ENCODE measurements at regions not wholly inside any gene's neighbourhood (a gene's known extent, or its start where the extent isn't known, plus 50 kb on each side); places are given as distances from the start of the nearest gene placed in this dataset.

GRCh38 chr15:95127356-95127755 is 896.0 kb downstream of the MCTP2 start:
- no peaks in the 10 kb centered on the region for H3K27me3 ChIP-seq (ENCODE audit: control insufficient read depth in 1 of 2, insufficient read depth in 2 of 2, low read length in 2 of 2)
- no peak overlapping the region for H2AFZ ChIP-seq (ENCODE audit: low read length)
- H3K4me2 ChIP-seq (ENCODE audit: low read depth, low read length) = no peak overlapping the region
- in situ Hi-C loops (cut with HindIII; ENCODE audit: extremely low pct_ligation_motif_present, low pct_unique_long_range_greater_than_20kb) (no loop called here), intact Hi-C loops (cut with micrococcal nuclease; ENCODE audit: unreplicated experiment) (no loop called here)
- ChIA-PET POLR2A (no interaction called here), CTCF (ENCODE audit: low intra/inter-chr PET ratio, low total read pairs) (no interaction called here)
- TF ChIP-seq SETDB1 (CRISPR knock-in tag; IDR thresholded peaks at IDR 0.05; ENCODE audit: borderline replicate concordance) = no peak
- no peak for TF ChIP-seq E2F5 (CRISPR knock-in tag; conservative IDR thresholded peaks at IDR 0.05)
- TF ChIP-seq ZNF737 (CRISPR knock-in tag; IDR thresholded peaks at IDR 0.05; ENCODE audit: borderline replicate concordance) = no peak
- no peak for TF ChIP-seq STAT6 (CRISPR knock-in tag; IDR thresholded peaks at IDR 0.05; ENCODE audit: borderline replicate concordance)
- TF ChIP-seq ELF1 (CRISPR knock-in tag; IDR thresholded peaks at IDR 0.05) = no peak
- no peaks in the 10 kb centered on the region for H3K4me1 ChIP-seq (ENCODE audit: insufficient read depth, low read length)
- no peak overlapping the region for H3K4me3 ChIP-seq (replicated peaks in 1 of 3; ENCODE audit: insufficient read depth in 1 of 3, low read depth in 2 of 3, low read length in 3 of 3)
- 3% methylated on average over 3 of the region's 3 CpGs for WGBS (ENCODE audit: low lambda C conversion rate)
- no peak overlapping the region for H3K27ac ChIP-seq (ENCODE audit: extremely low read length, insufficient read depth, low read length)
- FAIRE-seq (no peak), ATAC-seq (no peak), DNase-seq (ENCODE audit: low spot score) (no peak)
- peaks cover 84% of the 10 kb centered on the region for H3K9me3 ChIP-seq (ENCODE audit: low read length)
- H3K36me3 ChIP-seq (replicated peaks in 1 of 2; ENCODE audit: control insufficient read depth in 1 of 2, insufficient read depth in 2 of 2, low read length in 2 of 2) = no peaks in the 10 kb centered on the region
- H3K79me2 ChIP-seq (ENCODE audit: insufficient read depth, low read length) = no peaks in the 10 kb centered on the region
- no TSS peak for BruUV-seq (replicated peaks)
- H4K20me1 ChIP-seq (ENCODE audit: insufficient read depth, low read length) = no peaks in the 10 kb centered on the region
- H3K9ac ChIP-seq (ENCODE audit: insufficient read depth, low read depth, low read length) = no peak overlapping the region

GRCh38 chr15:95129574-95129973 is 898.2 kb downstream of the MCTP2 start:
- no peak overlapping the region for H3K27ac ChIP-seq (ENCODE audit: extremely low read length, insufficient read depth, low read length)
- H4K20me1 ChIP-seq (ENCODE audit: insufficient read depth, low read length) = no peaks in the 10 kb centered on the region
- H2AFZ ChIP-seq (ENCODE audit: low read length) = no peak overlapping the region
- BruUV-seq (replicated peaks) = no TSS peak
- no peaks in the 10 kb centered on the region; a peak in 1 of 5 replicates for H3K27me3 ChIP-seq (ENCODE audit: control insufficient read depth in 1 of 2, insufficient read depth in 2 of 2, low read length in 2 of 2)
- H3K4me3 ChIP-seq (replicated peaks in 1 of 3; ENCODE audit: insufficient read depth in 1 of 3, low read depth in 2 of 3, low read length in 3 of 3) = no peak overlapping the region
- H3K79me2 ChIP-seq (ENCODE audit: insufficient read depth, low read length) = no peaks in the 10 kb centered on the region
- H3K9me3 ChIP-seq (ENCODE audit: low read length) = peaks cover 86% of the 10 kb centered on the region
- H3K4me2 ChIP-seq (ENCODE audit: low read depth, low read length) = no peak overlapping the region
- H3K36me3 ChIP-seq (replicated peaks in 1 of 2; ENCODE audit: control insufficient read depth in 1 of 2, insufficient read depth in 2 of 2, low read length in 2 of 2) = no peaks in the 10 kb centered on the region
- ChIA-PET POLR2A (no interaction called here), CTCF (ENCODE audit: low intra/inter-chr PET ratio, low total read pairs) (no interaction called here)
- H3K4me1 ChIP-seq (ENCODE audit: insufficient read depth, low read length) = no peaks in the 10 kb centered on the region
- H3K9ac ChIP-seq (ENCODE audit: insufficient read depth, low read depth, low read length) = no peak overlapping the region
- WGBS (ENCODE audit: low lambda C conversion rate) = 14% methylated on average over 4 of the region's 4 CpGs
- DNase-seq (ENCODE audit: low spot score) (no peak), ATAC-seq (no peak), FAIRE-seq (no peak)
- intact Hi-C loops (cut with micrococcal nuclease; ENCODE audit: unreplicated experiment) (no loop called here), in situ Hi-C loops (cut with HindIII; ENCODE audit: extremely low pct_ligation_motif_present, low pct_unique_long_range_greater_than_20kb) (no loop called here)
- TF ChIP-seq ZNF432 (CRISPR knock-in tag; IDR thresholded peaks at IDR 0.05; ENCODE audit: borderline replicate concordance) (no peak), ZNF264 (CRISPR knock-in tag; IDR thresholded peaks at IDR 0.05) (no peak), GPN1 (CRISPR knock-in tag; IDR thresholded peaks at IDR 0.05; ENCODE audit: borderline replicate concordance) (no peak), ZNF292 (CRISPR knock-in tag; IDR thresholded peaks at IDR 0.05; ENCODE audit: borderline replicate concordance, low read depth) (no peak), ZNF782 (CRISPR knock-in tag; IDR thresholded peaks at IDR 0.05; ENCODE audit: borderline replicate concordance) (no peak), EHMT2 (IDR thresholded peaks at IDR 0.05; ENCODE audit: borderline replicate concordance, low read depth, low read length) (no peak), KMT2B (CRISPR knock-in tag; IDR thresholded peaks at IDR 0.05) (no peak), NR2F2 (IDR thresholded peaks at IDR 0.05; ENCODE audit: borderline replicate concordance, low read depth) (no peak), TBX2 (CRISPR knock-in tag; IDR thresholded peaks at IDR 0.05; ENCODE audit: borderline replicate concordance) (no peak), REPIN1 (CRISPR knock-in tag; IDR thresholded peaks at IDR 0.05; ENCODE audit: borderline replicate concordance, low read depth) (no peak)
